ENCODE measurements at regions not wholly inside any gene's neighbourhood (a gene's known extent, or its start where the extent isn't known, plus 50 kb on each side); places are given as distances from the start of the nearest gene placed in this dataset.

- no peaks in the 10 kb centered on the region for H3K9me3 ChIP-seq (ENCODE audit: low read depth, low read length)
- peak overlapping the region; percentile 92 for H3K27ac ChIP-seq
- DNase-seq (ENCODE audit: low read depth, low spot score), result no peak
- peak overlapping the region; percentile 45 for H3K4me3 ChIP-seq
- TF ChIP-seq FOXP2 (optimal IDR thresholded peaks at IDR 0.05; ENCODE audit: control extremely low read depth, extremely low read length, insufficient read depth) (no peak), POLR2AphosphoS5 (IDR thresholded peaks at IDR 0.05; ENCODE audit: borderline replicate concordance, low read depth, low read length) (no peak), EZH2 (IDR thresholded peaks at IDR 0.05) (no peak)
- peak overlapping the region; percentile 53 for H3K9ac ChIP-seq (ENCODE audit: insufficient read length)
- H3K36me3 ChIP-seq (ENCODE audit: insufficient read depth, low read length), result no peaks in the 10 kb centered on the region
Measured at GRCh38 chr4:17397611-17398010, 114.3 kb downstream of the QDPR start.

- Histone ChIP-seq H3K9ac (ENCODE audit: insufficient read length) (no peak overlapping the region), H3K4me3 (no peak overlapping the region), H3K27ac (no peak overlapping the region), H3K36me3 (ENCODE audit: insufficient read depth, low read length) (no peaks in the 10 kb centered on the region), H3K9me3 (ENCODE audit: low read depth, low read length) (no peaks in the 10 kb centered on the region)
- DNase-seq (ENCODE audit: low read depth, low spot score), result no peak
- TF ChIP-seq POLR2AphosphoS5 (IDR thresholded peaks at IDR 0.05; ENCODE audit: borderline replicate concordance, low read depth, low read length) (no peak), FOXP2 (optimal IDR thresholded peaks at IDR 0.05; ENCODE audit: control extremely low read depth, extremely low read length, insufficient read depth) (no peak), EZH2 (IDR thresholded peaks at IDR 0.05) (no peak)
Measured at GRCh38 chr4:17385403-17385802, 126.5 kb downstream of the QDPR start.

- no peaks in the 10 kb centered on the region for H3K9me3 ChIP-seq (ENCODE audit: low read depth, low read length)
- H3K36me3 ChIP-seq (ENCODE audit: insufficient read depth, low read length), result no peaks in the 10 kb centered on the region
- H3K27ac ChIP-seq, result no peak overlapping the region
- no peak overlapping the region for H3K4me3 ChIP-seq
- H3K9ac ChIP-seq (ENCODE audit: insufficient read length), result no peak overlapping the region
- DNase-seq (ENCODE audit: low read depth, low spot score), result no peak
- TF ChIP-seq EZH2 (IDR thresholded peaks at IDR 0.05), result no peak
- no peak for TF ChIP-seq FOXP2 (optimal IDR thresholded peaks at IDR 0.05; ENCODE audit: control extremely low read depth, extremely low read length, insufficient read depth)
- TF ChIP-seq POLR2AphosphoS5 (IDR thresholded peaks at IDR 0.05; ENCODE audit: borderline replicate concordance, low read depth, low read length), result no peak
Measured at GRCh38 chr4:17380347-17380746, 131.5 kb downstream of the QDPR start.

- TF ChIP-seq EZH2 (IDR thresholded peaks at IDR 0.05) (no peak), POLR2AphosphoS5 (IDR thresholded peaks at IDR 0.05; ENCODE audit: borderline replicate concordance, low read depth, low read length) (no peak), FOXP2 (optimal IDR thresholded peaks at IDR 0.05; ENCODE audit: control extremely low read depth, extremely low read length, insufficient read depth) (no peak)
- Histone ChIP-seq H3K27ac (no peak overlapping the region), H3K9me3 (ENCODE audit: low read depth, low read length) (no peaks in the 10 kb centered on the region), H3K9ac (ENCODE audit: insufficient read length) (no peak overlapping the region), H3K36me3 (ENCODE audit: insufficient read depth, low read length) (no peaks in the 10 kb centered on the region), H3K4me3 (no peak overlapping the region)
- no peak for DNase-seq (ENCODE audit: low read depth, low spot score)
Measured at GRCh38 chr4:17376205-17376604, 135.7 kb downstream of the QDPR start.

GRCh38 chr4:17373666-17374065 is 138.2 kb downstream of the QDPR start:
- Histone ChIP-seq H3K36me3 (ENCODE audit: insufficient read depth, low read length) (no peaks in the 10 kb centered on the region), H3K9ac (ENCODE audit: insufficient read length) (no peak overlapping the region), H3K27ac (no peak overlapping the region), H3K9me3 (ENCODE audit: low read depth, low read length) (no peaks in the 10 kb centered on the region), H3K4me3 (no peak overlapping the region)
- no peak for DNase-seq (ENCODE audit: low read depth, low spot score)
- TF ChIP-seq FOXP2 (optimal IDR thresholded peaks at IDR 0.05; ENCODE audit: control extremely low read depth, extremely low read length, insufficient read depth) (no peak), EZH2 (IDR thresholded peaks at IDR 0.05) (no peak), POLR2AphosphoS5 (IDR thresholded peaks at IDR 0.05; ENCODE audit: borderline replicate concordance, low read depth, low read length) (no peak)

- H3K9me3 ChIP-seq (ENCODE audit: low read depth, low read length), result no peaks in the 10 kb centered on the region
- TF ChIP-seq FOXP2 (optimal IDR thresholded peaks at IDR 0.05; ENCODE audit: control extremely low read depth, extremely low read length, insufficient read depth) (no peak), POLR2AphosphoS5 (IDR thresholded peaks at IDR 0.05; ENCODE audit: borderline replicate concordance, low read depth, low read length) (no peak), EZH2 (IDR thresholded peaks at IDR 0.05) (no peak)
- no peak overlapping the region for H3K27ac ChIP-seq
- H3K36me3 ChIP-seq (ENCODE audit: insufficient read depth, low read length), result no peaks in the 10 kb centered on the region
- no peak overlapping the region for H3K9ac ChIP-seq (ENCODE audit: insufficient read length)
- no peak overlapping the region for H3K4me3 ChIP-seq
- DNase-seq (ENCODE audit: low read depth, low spot score), result no peak
Measured at GRCh38 chr4:17370818-17371217, 141.1 kb downstream of the QDPR start.

GRCh38 chr4:17368408-17368807 is 143.5 kb downstream of the QDPR start:
- DNase-seq (ENCODE audit: low read depth, low spot score), result no peak
- H3K9me3 ChIP-seq (ENCODE audit: low read depth, low read length), result no peaks in the 10 kb centered on the region
- no peak overlapping the region for H3K4me3 ChIP-seq
- no peak overlapping the region for H3K9ac ChIP-seq (ENCODE audit: insufficient read length)
- TF ChIP-seq FOXP2 (optimal IDR thresholded peaks at IDR 0.05; ENCODE audit: control extremely low read depth, extremely low read length, insufficient read depth), result no peak
- TF ChIP-seq POLR2AphosphoS5 (IDR thresholded peaks at IDR 0.05; ENCODE audit: borderline replicate concordance, low read depth, low read length), result no peak
- no peak for TF ChIP-seq EZH2 (IDR thresholded peaks at IDR 0.05)
- no peak overlapping the region for H3K27ac ChIP-seq
- H3K36me3 ChIP-seq (ENCODE audit: insufficient read depth, low read length), result no peaks in the 10 kb centered on the region

GRCh38 chr4:17367201-17367600 is 144.7 kb downstream of the QDPR start:
- DNase-seq (ENCODE audit: low read depth, low spot score), result no peak
- Histone ChIP-seq H3K9me3 (ENCODE audit: low read depth, low read length) (no peaks in the 10 kb centered on the region), H3K4me3 (no peak overlapping the region), H3K27ac (no peak overlapping the region), H3K9ac (ENCODE audit: insufficient read length) (no peak overlapping the region), H3K36me3 (ENCODE audit: insufficient read depth, low read length) (no peaks in the 10 kb centered on the region)
- TF ChIP-seq POLR2AphosphoS5 (IDR thresholded peaks at IDR 0.05; ENCODE audit: borderline replicate concordance, low read depth, low read length) (no peak), EZH2 (IDR thresholded peaks at IDR 0.05) (no peak), FOXP2 (optimal IDR thresholded peaks at IDR 0.05; ENCODE audit: control extremely low read depth, extremely low read length, insufficient read depth) (no peak)

- H3K36me3 ChIP-seq (ENCODE audit: insufficient read depth, low read length), result no peaks in the 10 kb centered on the region
- no peak overlapping the region for H3K4me3 ChIP-seq
- no peak overlapping the region for H3K9ac ChIP-seq (ENCODE audit: insufficient read length)
- TF ChIP-seq POLR2AphosphoS5 (IDR thresholded peaks at IDR 0.05; ENCODE audit: borderline replicate concordance, low read depth, low read length), result no peak
- no peak for TF ChIP-seq EZH2 (IDR thresholded peaks at IDR 0.05)
- TF ChIP-seq FOXP2 (optimal IDR thresholded peaks at IDR 0.05; ENCODE audit: control extremely low read depth, extremely low read length, insufficient read depth), result no peak
- no peak overlapping the region for H3K27ac ChIP-seq
- no peaks in the 10 kb centered on the region for H3K9me3 ChIP-seq (ENCODE audit: low read depth, low read length)
- DNase-seq (ENCODE audit: low read depth, low spot score), result no peak
Measured at GRCh38 chr4:17366496-17366895, 145.4 kb downstream of the QDPR start.

Data from SK-N-MC (cell line).